LNCaP clone FGC (cell line): ENCODE measurements at regions not wholly inside any gene's neighbourhood (a gene's known extent, or its start where the extent isn't known, plus 50 kb on each side); places are given as distances from the start of the nearest gene placed in this dataset.

Source experiments
- DNase-seq: peaks from one replicate; pipeline ENCODE4 v3.0.0-alpha.2; 2011; ENCODE audit warnings: low read depth
- H3K4me3 ChIP-seq: 2 replicates; pipeline ENCODE4 v1.5.1; 2011; ENCODE audit warnings: mild to moderate bottlenecking, low read depth, low read length, control low read depth
- TF ChIP-seq, protein P1 (sequence below): IDR thresholded peaks from 2 replicates; pipeline ENCODE4 v1.5.1; 2012; ENCODE audit warnings: mild to moderate bottlenecking; ENCODE audit not compliant: control insufficient read depth, insufficient read depth; ENCODE audit errors: extremely low read depth

DNA sequence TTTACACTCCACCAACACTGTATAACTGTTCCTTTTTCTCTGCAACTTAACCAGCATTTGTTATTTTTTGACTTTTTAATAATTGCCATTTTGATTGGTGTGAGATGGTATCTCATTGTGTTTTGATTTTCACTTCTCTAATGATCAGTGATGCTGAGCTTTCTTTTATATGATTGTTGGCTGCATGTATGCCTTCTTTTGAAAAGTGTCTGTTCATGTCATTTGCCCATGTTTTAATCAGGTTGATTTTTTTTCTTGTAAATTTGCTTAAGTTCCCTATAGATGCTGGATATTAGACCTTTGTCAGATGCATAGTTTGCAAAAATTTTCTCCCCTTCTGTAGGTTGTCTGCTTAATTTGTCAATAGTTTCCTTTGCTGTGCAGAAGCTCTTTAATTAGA, 263.0 kb downstream of the MBNL1 start:
- no peak overlapping the region for H3K4me3 ChIP-seq
- DNase-seq = no peak
- TF ChIP-seq, protein P1, sequence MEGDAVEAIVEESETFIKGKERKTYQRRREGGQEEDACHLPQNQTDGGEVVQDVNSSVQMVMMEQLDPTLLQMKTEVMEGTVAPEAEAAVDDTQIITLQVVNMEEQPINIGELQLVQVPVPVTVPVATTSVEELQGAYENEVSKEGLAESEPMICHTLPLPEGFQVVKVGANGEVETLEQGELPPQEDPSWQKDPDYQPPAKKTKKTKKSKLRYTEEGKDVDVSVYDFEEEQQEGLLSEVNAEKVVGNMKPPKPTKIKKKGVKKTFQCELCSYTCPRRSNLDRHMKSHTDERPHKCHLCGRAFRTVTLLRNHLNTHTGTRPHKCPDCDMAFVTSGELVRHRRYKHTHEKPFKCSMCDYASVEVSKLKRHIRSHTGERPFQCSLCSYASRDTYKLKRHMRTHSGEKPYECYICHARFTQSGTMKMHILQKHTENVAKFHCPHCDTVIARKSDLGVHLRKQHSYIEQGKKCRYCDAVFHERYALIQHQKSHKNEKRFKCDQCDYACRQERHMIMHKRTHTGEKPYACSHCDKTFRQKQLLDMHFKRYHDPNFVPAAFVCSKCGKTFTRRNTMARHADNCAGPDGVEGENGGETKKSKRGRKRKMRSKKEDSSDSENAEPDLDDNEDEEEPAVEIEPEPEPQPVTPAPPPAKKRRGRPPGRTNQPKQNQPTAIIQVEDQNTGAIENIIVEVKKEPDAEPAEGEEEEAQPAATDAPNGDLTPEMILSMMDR = no peak

DNA sequence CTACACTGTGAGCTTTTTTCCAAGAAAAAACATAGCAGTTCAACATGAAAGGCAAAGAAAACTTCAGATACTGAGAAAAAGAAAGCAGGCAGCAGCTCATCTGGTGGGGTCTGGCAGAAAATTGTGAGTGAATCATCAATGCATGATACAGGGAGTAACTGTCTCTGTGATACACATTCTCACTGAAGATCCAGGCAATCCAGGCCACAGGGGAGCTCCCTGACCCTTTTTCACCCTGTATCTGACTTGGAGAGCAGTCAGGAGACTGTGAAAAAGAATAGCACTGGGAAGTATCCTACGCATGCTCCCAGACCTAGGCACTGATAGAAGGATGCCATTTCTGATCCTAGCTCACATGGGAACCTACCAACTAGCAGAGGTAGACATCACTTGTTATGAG, 269.8 kb downstream of the MBNL1 start:
- no peak for DNase-seq
- TF ChIP-seq, protein P1 = no peak
- no peak overlapping the region for H3K4me3 ChIP-seq

DNA sequence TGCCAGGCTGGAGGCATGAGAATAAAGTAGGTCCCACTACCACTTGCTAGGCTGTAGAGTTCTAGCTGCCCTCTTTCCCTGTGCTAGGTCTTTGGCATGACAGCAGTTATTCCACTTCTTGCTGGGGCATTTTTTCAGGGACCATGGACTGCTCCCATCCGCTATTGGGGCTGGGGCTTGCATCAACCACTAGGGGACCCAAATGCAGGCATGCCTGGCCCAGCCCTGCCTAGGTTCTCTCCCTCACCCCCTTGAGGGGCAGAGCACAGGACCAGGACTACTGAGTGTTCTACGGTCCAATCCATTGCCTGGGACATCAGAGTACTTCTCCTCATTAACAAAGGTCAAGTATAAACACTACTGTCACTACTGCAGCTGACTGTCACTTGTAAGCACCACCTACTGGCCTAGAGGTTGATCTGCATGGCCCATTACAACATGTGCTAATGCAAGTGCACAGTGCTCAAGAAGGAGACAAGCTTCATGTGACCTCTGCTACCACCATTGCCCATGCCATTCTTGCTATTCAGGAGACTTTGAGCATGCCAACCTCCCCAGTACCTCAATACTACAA, 270.5 kb downstream of the MBNL1 start:
- TF ChIP-seq, protein P1 = peak; percentile 40; the same call in 1 of the 2 replicates
- H3K4me3 ChIP-seq = no peak overlapping the region
- no peak for DNase-seq

DNA sequence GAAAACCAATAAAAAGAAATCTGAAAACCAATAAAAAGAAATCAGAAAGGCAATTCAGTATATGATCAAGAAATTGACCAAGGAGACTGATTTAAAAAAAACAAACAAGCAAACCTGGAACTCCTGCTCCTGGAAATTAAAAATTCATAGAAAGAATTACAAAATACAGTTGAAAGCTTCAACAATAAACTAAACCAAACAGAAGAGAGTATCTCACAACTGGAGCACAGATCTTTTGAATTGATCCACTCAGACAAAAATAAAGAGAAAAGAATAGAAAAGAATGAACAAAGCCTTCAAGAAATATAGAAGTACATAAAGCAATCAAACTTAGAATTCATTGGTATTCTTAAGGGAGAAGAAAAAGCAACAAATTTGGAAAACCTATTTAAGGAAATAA, 271.4 kb downstream of the MBNL1 start:
- no peak overlapping the region for H3K4me3 ChIP-seq
- TF ChIP-seq, protein P1 = no peak
- no peak for DNase-seq

DNA sequence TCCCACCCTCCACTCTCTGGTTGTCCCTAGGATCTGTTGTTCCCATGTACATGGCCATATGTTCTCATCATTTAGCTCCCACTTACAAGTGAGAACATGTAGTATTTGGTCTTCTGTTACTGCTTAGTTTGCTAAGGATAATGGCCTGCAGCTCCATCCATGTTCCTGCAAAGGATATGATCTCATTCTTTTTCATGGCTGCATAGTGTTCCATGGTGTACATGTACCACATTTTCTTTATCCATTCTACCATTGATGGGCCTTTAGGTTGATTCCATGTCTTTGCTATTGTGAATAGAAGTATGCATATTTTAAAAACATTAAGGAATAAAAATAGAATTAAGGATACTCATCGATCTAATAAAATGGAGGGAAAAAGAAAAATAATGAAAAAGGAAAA, 278.4 kb downstream of the MBNL1 start:
- no peak overlapping the region for H3K4me3 ChIP-seq
- TF ChIP-seq, protein P1 = no peak
- DNase-seq = no peak

DNA sequence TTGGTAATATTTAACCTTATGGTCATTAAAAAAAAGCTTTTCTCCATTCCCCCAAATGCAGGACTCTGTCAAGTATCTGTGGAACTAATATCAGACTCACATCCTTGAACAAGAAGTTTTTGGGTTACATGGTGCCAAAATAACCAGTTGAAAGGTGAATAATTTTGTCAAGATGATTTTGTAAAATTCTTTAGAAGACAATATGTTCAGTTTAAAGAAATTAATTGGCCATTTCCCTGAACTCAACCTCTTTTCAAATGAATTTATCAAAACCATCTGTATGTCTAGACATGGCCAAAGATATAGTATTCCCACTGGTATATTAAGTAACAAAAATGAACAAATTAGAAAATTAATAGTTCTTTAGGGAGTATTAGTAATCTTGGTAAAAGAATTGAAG, 280.5 kb downstream of the MBNL1 start:
- no peak overlapping the region for H3K4me3 ChIP-seq
- no peak for DNase-seq
- TF ChIP-seq, protein P1 = no peak

DNA sequence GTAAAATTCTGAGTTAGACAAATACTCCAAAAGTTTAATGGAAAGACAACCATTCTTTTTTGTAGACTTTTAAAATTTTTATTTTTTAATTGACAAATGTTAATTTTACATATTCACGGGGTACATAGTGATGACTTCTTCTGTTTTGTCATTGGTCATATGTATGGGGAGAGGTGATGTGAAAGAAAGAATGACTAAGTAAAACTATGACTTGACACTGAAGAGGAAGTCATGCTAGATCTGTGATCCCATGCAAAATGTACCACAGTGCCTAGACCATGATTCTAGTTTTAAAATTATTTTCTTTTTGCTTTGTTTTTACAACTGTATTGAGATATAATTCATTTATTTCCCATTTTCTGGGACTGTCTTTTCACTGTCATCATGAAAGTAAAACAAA, 281.6 kb downstream of the MBNL1 start:
- H3K4me3 ChIP-seq = no peak overlapping the region

More for the DNA sequence above, 281.6 kb downstream of the MBNL1 start:
- DNase-seq = no peak
- TF ChIP-seq, protein P1 = no peak
